Thyroid gland (tissue), 4 donors: ENCODE measurements at regions not wholly inside any gene's neighbourhood (a gene's known extent, or its start where the extent isn't known, plus 50 kb on each side); places are given as distances from the start of the nearest gene placed in this dataset.

Source experiments
- DNase-seq, 2 donors: peaks; one replicate each; pipeline ENCODE4 v3.0.0-alpha.2; 2019
- H3K27ac ChIP-seq, 3 donors: fragments of 200-600 bp; sonication (generic); 1 replicate in 2 of 3; 2 replicates in 1 of 3; pipeline ENCODE4 v1.5.1; 2016 to 2019; ENCODE audit warnings: mild to moderate bottlenecking in 1 of 3, moderate library complexity in 1 of 3
- H3K27me3 ChIP-seq: fragments of 200-600 bp; sonication (generic); one replicate; pipeline ENCODE4 v1.5.1; 2019
- H3K36me3 ChIP-seq, 2 donors: fragments of 200-600 bp; sonication (generic); one replicate each; pipeline ENCODE4 v1.5.1; 2016 to 2019
- H3K4me1 ChIP-seq, 2 donors: fragments of 200-600 bp; sonication (generic); one replicate each; pipeline ENCODE4 v1.5.1; 2017 to 2019
- H3K4me3 ChIP-seq, 3 donors: fragments of 200-600 bp; sonication (generic); replicated peaks in 1 of 3; 1 replicate in 2 of 3; 2 replicates in 1 of 3; pipeline ENCODE4 v1.5.1; 2016; ENCODE audit warnings: mild to moderate bottlenecking in 1 of 3
- H3K9me3 ChIP-seq: fragments of 200-600 bp; sonication (generic); one replicate; pipeline ENCODE4 v1.5.1; 2017
- CTCF ChIP-seq, 6 experiments: fragments of 200-600 bp in 3 of 6; fragments of 450-650 bp in 3 of 6; sonication (generic) in 3 of 6; IDR thresholded peaks; one replicate each; pipeline ENCODE4 v1.5.1; 2016 to 2019; ENCODE audit warnings: antibody characterized with exemption in 6 of 6, mild to moderate bottlenecking in 2 of 6, inconsistent platforms in 1 of 6, moderate library complexity in 1 of 6
- POLR2A ChIP-seq, 2 donors: fragments of 450-650 bp; IDR thresholded peaks; one replicate each; pipeline ENCODE4 v1.6.1; 2017; ENCODE audit warnings: antibody characterized with exemption in 2 of 2, mild to moderate bottlenecking in 2 of 2, moderate library complexity in 1 of 2
- whole genome bisulfite sequencing, 2 donors: methylation state at CpG; one replicate each; pipeline ENCODE4 v1.1.5; 2017; 5-methylcytosine and 5-hydroxymethylcytosine counted together
- intact Hi-C: fragments of 100-400 bp; cut with DNase I; formaldehyde crosslinking; loops from one replicate; pipeline ENCODE4 v1.15.1; 2023

- Histone ChIP-seq H3K9me3 (no peaks in the 10 kb centered on the region), H3K4me3 (no peak overlapping the region), H3K27me3 (no peaks in the 10 kb centered on the region), H3K4me1 (no peaks in the 10 kb centered on the region), H3K27ac (no peak overlapping the region), H3K36me3 (no peaks in the 10 kb centered on the region)
- no peak for DNase-seq
- no peak for TF ChIP-seq CTCF (IDR thresholded peaks at IDR 0.05)
- TF ChIP-seq POLR2A (IDR thresholded peaks at IDR 0.05) = no peak
- WGBS, 2 donors = 83 to 88% methylated on average over 3 of the region's 3 CpGs
- intact Hi-C loops = no loop called here
Measured at GRCh38 chr3:67294341-67294740, 296.2 kb downstream of the KBTBD8 start.

GRCh38 chr3:67296039-67296892 lies 298.2 kb downstream of the KBTBD8 start:
- H3K9me3 ChIP-seq = no peaks in the 10 kb centered on the region
- TF ChIP-seq POLR2A (IDR thresholded peaks at IDR 0.05) (no peak), CTCF (IDR thresholded peaks at IDR 0.05) (no peak)
- WGBS, 2 donors = 35 to 40% methylated on average over 5 of the region's 5 CpGs
- H3K27ac ChIP-seq = no peak overlapping the region
- DNase-seq = no peak
- no peaks in the 10 kb centered on the region for H3K27me3 ChIP-seq
- H3K36me3 ChIP-seq = no peaks in the 10 kb centered on the region
- intact Hi-C loops = no loop called here
- H3K4me3 ChIP-seq = no peak overlapping the region
- no peaks in the 10 kb centered on the region for H3K4me1 ChIP-seq

DNA sequence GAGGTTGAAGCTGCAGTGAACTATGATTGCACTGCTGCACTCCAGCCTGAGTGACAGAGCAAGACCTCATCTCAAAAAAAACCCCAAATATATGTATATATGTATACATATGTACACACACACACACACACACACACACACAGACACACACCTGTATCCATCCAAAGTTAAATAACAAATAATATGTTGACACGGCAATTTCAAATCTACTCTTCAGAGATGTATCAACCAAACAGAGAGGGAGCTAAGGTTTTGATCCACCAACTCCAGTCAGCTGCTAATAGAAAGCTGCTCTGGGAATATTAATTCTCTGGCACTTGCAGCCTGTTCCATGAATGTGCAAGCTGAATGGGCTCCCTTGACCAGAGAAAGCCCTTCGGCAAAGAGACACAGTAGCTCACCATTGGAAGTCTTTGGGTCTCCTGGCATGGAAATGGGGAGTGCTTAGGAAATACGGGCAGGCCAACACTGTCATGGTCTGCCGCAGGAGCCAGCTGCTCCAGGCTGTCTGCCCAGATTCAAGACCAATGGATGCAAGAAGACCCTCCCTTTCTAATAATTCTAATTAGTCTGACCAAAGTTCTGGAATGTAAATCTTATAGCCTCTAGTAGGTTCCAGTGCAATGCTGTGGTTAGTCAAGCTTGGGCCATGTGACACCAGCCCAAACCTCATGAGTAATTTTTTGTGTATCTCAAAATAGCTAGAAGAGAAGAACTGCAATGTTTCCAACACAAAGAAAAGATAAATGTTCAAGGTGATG lies 299.8 kb downstream of the KBTBD8 start:
- no peaks in the 10 kb centered on the region for H3K27me3 ChIP-seq
- no peak for TF ChIP-seq CTCF (IDR thresholded peaks at IDR 0.05)
- no peak for TF ChIP-seq POLR2A (IDR thresholded peaks at IDR 0.05)
- H3K4me3 ChIP-seq = no peak overlapping the region
- H3K36me3 ChIP-seq = no peaks in the 10 kb centered on the region
- WGBS, 2 donors = 98 to 100% methylated on average over 3 to 4 of the region's 4 CpGs
- no peak for DNase-seq
- H3K27ac ChIP-seq = no peak overlapping the region
- intact Hi-C loops = no loop called here
- H3K4me1 ChIP-seq = no peaks in the 10 kb centered on the region
- H3K9me3 ChIP-seq = no peaks in the 10 kb centered on the region

DNA sequence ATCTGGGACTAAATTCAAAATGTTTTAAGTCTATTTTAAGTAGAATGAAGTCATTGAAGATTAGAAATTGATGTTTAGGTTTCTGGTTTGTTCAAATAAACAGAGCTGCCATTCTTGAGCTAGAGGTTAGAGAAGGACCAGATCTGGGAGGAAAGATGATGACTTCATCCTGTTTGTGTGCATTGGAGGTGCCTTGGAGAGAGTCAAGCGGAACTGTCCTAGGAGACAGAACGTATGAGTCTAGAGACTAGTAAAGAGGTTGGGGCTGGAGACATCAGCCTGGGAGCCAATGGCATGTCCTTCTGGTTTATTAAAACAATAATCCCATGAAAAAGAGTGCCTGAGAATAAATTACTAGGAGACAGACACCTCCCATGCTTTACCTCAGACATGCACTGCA lies 303.4 kb downstream of the KBTBD8 start:
- H3K4me3 ChIP-seq = no peak overlapping the region
- H3K9me3 ChIP-seq = no peaks in the 10 kb centered on the region
- no peak overlapping the region for H3K27ac ChIP-seq
- intact Hi-C loops = no loop called here
- DNase-seq = no peak
- H3K27me3 ChIP-seq = no peaks in the 10 kb centered on the region
- no peaks in the 10 kb centered on the region for H3K4me1 ChIP-seq
- WGBS, 2 donors = 52% methylated on average over 2 of the region's 2 CpGs
- no peak for TF ChIP-seq POLR2A (IDR thresholded peaks at IDR 0.05)
- no peak for TF ChIP-seq CTCF (IDR thresholded peaks at IDR 0.05)
- H3K36me3 ChIP-seq = no peaks in the 10 kb centered on the region

DNA sequence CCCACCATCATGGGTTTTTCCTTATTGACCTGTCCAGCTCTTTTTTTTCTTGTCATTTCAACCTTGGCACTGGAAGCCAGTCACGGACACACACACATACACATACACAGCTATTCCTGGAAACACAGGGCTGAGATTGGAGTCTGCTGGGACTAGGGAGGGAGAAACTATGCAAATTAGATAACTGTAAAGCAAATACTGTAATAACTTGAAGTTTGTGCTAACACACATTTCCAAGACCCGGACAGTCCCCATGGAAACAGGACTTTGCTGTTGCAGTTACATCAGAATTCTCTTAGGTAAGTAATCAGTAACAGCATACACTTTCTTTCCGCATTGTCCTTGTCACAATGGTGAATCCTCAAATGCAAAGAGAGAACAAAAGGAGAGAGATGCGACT lies 304.4 kb downstream of the KBTBD8 start:
- H3K9me3 ChIP-seq = no peaks in the 10 kb centered on the region
- H3K36me3 ChIP-seq = no peaks in the 10 kb centered on the region
- intact Hi-C loops = no loop called here
- H3K27ac ChIP-seq = no peak overlapping the region
- H3K27me3 ChIP-seq = no peaks in the 10 kb centered on the region
- TF ChIP-seq POLR2A (IDR thresholded peaks at IDR 0.05) (no peak), CTCF (IDR thresholded peaks at IDR 0.05) (no peak)
- H3K4me1 ChIP-seq = no peaks in the 10 kb centered on the region
- no peak for DNase-seq
- no peak overlapping the region for H3K4me3 ChIP-seq
- 71 to 74% methylated on average over 4 of the region's 4 CpGs for WGBS, 2 donors
